Activated T-helper 17 cell treated with anti-CD3 and anti-CD28 coated beads, Interleukin-2, amount 50 U/mL, for 72 hours (primary cell): ENCODE measurements at regions not wholly inside any gene's neighbourhood (a gene's known extent, or its start where the extent isn't known, plus 50 kb on each side); places are given as distances from the start of the nearest gene placed in this dataset.
"Not testable (repeated sequence)": the region's sequence is repeated elsewhere in the genome, so short reads cannot be mapped to it uniquely, and the experiment has no call there.

Experiments used
- ATAC-seq: fragments of 150-1000 bp; cut with Tn5 transposase; replicated peaks from 2 replicates; pipeline ENCODE4 v1.10.0; 2021; ENCODE audit warnings: mild to moderate bottlenecking, moderate library complexity
- H3K27ac Mint-ChIP-seq: one replicate; pipeline ENCODE4 v1.8.0; 2022; ENCODE audit warnings: mixed read lengths
- H3K27me3 Mint-ChIP-seq: one replicate; pipeline ENCODE4 v1.8.0; 2022; ENCODE audit warnings: mixed read lengths
- H3K36me3 Mint-ChIP-seq: one replicate; pipeline ENCODE4 v1.8.0; 2022; ENCODE audit warnings: low read depth, mild to moderate bottlenecking, mixed read lengths
- H3K4me1 Mint-ChIP-seq: one replicate; pipeline ENCODE4 v1.8.0; 2022; ENCODE audit warnings: mixed read lengths
- H3K4me3 Mint-ChIP-seq: one replicate; pipeline ENCODE4 v1.8.0; 2022; ENCODE audit warnings: mild to moderate bottlenecking, mixed read lengths
- H3K9me3 Mint-ChIP-seq: one replicate; pipeline ENCODE4 v1.8.0; 2022; ENCODE audit warnings: mixed read lengths

DNA sequence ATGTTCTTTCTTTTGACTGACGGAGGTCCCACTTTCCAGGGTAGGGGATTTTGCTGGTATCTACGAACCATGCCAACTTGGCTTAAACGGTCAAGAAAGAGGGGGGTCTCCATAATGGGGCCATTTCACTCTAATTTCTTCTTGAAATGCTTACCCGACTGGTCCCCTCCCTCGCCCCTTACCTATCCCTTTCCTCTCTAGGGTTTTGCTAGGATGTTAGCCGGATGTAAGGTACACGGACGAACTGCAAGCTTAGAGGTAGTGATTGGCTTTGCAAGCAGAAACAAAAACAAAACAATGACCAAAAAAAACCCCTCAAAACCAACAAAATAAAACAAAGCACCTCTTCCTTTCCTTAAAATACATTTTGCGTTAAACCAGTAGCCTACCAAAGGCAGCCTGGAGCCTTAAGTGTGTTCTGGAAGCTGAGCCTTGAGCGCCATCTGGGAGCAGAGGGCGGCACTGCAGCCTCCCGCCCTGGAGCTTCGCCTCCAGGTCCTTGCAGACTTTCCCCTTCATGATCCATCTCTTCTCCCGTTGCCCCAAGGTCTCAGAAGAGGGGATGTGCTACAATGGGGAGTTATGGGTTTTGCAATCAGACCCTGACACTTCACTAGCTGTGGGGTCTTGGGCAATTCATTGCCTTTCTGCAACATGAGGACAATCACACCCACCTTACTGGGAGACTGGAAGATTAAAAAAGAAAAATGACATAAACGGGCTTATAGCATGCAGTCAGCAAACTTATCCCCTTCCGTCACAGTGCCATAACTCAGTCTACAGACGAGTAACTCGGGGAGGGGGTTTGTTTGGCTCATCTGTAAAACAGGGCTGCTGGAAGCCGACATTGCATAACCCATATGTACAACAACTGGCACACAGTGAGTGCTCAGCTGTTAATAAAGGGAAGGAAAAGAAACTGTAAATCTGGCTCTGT lies 125.9 kb upstream of the RRN3 start:
- not testable (repeated sequence) for H3K27me3 Mint-ChIP-seq, H3K4me1 Mint-ChIP-seq, H3K9me3 Mint-ChIP-seq, H3K27ac Mint-ChIP-seq, H3K36me3 Mint-ChIP-seq, H3K4me3 Mint-ChIP-seq
- peak; percentile 66 for ATAC-seq

DNA sequence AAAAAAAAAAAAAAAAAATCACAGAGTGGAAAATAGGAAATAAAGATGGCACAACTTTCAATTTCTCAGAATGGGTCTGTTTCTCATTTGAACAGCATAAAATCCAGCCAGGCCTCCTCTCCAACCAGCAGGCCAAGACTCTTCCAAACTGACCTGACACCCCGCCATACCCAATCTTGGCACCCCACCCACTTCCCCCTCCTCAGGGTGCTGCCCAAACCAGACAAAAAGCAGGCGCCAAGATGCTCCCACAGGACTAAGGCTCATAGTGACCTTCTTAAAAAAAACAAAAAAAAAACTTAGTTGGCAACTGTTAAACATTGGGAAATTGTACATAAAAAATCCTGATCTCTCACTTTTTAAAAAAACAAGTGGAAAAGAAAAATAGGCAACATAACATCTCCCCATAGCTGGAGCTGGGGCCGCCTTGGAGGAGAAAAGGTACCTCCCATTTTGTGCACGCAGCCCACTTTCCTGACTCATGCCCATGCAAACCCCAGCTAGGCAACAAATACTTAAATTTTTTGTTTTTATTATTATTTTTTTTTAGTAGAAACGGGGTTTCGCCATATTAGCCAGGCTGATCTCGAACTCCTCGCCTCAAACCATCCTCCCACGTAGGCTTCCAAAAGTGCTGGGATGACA lies 124.9 kb upstream of the RRN3 start:
- not testable (repeated sequence) for H3K36me3 Mint-ChIP-seq, H3K4me1 Mint-ChIP-seq, ATAC-seq, H3K27me3 Mint-ChIP-seq, H3K9me3 Mint-ChIP-seq, H3K27ac Mint-ChIP-seq, H3K4me3 Mint-ChIP-seq

DNA sequence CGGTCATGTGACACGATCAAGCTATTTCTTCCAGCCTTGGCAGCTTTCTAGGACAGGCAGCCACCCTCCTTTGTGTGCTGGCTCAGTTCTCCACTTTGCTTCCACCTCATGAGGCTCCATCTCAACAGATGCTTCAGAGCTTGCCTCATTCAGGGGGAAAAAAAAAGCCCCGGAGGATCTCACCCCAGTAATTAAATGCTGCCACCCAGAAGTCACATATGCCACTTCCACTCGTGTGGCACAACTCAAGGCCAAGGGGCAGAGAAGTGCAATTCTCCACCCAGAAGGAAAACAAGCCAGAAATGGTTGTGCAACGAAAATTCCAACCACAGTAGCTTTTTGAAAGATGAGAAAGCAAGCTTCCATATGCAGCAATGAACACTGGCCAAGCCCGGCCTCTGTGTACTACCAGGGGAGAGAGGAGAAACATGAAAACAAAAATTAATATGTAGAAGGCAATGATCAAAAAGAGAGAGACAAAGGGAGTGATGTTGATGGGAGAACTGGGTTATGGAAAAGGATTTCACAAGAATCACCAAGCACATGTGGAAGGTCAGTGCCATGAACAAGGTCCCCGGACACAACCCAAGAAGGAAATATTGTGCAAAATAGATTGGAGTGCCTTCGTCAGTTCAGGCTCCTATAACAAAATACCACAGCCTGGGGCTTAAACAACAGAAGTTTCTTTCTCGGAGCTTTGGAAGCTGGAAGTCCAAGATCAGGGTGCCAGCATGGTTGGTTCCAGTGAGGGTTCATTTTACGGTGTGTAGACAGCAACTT lies 113.3 kb upstream of the RRN3 start:
- H3K36me3 Mint-ChIP-seq, H3K4me3 Mint-ChIP-seq, H3K27me3 Mint-ChIP-seq, ATAC-seq, H3K27ac Mint-ChIP-seq, H3K9me3 Mint-ChIP-seq, H3K4me1 Mint-ChIP-seq: not testable (repeated sequence)

DNA sequence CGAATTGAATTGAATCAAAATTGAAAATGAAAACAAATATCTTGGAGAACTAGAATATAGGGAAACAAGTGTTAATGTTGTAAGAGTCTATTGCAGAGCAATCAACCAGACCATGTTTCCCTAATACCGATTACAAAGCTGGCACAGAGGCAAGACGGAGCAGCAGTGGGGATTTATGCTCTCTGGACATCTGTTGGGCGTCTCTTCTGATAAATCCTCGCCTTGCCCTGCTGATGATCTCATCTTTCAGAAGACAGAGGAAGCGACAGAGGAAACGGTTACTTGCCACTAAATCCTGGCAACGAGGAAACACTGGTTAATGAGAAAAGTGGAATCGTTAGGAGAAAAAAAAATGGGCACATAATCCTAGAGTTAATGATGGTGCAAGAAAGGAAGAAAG lies 112.4 kb upstream of the RRN3 start:
- not testable (repeated sequence) for ATAC-seq, H3K4me3 Mint-ChIP-seq, H3K27me3 Mint-ChIP-seq

DNA sequence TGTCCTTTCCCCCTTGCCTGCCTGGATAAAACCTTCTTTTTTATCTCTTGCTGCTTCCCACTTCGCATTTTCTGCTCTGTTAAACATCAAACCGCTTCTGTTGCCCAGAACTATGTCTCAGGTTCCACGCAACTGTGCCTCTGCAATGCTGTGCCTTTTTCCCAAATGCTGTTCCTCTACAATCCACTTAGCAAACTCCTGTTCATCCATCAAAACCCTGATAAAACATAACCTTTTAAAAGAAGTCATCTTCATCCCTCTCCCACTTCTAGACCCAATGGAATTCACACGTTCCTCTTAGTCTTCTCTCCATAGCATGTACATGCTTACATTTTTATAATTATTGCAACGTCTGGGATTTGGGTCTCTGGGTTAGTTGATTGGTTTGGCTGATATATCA lies 111.9 kb upstream of the RRN3 start:
- H3K9me3 Mint-ChIP-seq, ATAC-seq, H3K27ac Mint-ChIP-seq, H3K36me3 Mint-ChIP-seq, H3K4me1 Mint-ChIP-seq, H3K4me3 Mint-ChIP-seq, H3K27me3 Mint-ChIP-seq: not testable (repeated sequence)

More for the DNA sequence above, 112.4 kb upstream of the RRN3 start:
- H3K27ac Mint-ChIP-seq, H3K4me1 Mint-ChIP-seq, H3K9me3 Mint-ChIP-seq, H3K36me3 Mint-ChIP-seq: not testable (repeated sequence)

DNA sequence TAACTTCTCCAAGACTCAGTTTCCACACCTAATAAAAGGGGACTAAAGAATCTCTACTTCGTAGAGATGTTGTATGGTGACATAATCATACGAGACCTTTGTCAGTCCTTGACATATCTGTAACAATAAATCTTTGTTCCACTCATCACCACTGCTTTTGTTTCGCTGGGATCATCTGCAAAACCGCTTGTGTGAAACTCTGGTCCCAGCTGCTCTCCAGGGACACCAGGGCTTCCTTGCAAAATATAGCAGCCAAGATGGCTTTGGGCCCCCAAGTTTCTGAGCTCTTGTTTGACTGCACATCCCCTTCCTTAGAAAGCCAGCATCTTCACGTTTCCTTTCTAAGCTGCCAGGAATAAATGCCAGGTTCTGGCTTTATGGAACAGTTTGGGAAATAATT lies 110.5 kb upstream of the RRN3 start:
- not testable (repeated sequence) for ATAC-seq, H3K27me3 Mint-ChIP-seq, H3K4me1 Mint-ChIP-seq, H3K9me3 Mint-ChIP-seq, H3K4me3 Mint-ChIP-seq, H3K36me3 Mint-ChIP-seq, H3K27ac Mint-ChIP-seq

DNA sequence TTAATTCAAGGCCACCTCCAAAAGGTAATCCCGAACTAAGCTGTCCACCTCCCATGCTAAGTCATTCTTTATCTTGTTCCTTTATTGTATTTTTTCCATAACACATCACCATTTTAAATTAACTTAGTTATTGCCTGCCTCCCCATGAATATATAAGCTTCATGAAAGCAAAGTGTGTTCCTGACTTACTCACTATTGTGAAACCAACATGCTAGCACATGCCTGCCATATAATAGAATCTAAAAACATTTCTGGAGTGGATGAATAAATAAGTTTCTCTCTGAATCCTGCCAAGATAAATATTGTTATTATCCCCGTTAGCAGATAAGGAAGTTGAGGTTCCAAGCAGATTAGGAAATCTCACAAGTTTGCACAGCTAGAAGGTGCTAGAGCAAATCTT lies 98.7 kb upstream of the RRN3 start:
- H3K9me3 Mint-ChIP-seq, ATAC-seq, H3K27ac Mint-ChIP-seq, H3K36me3 Mint-ChIP-seq, H3K27me3 Mint-ChIP-seq, H3K4me3 Mint-ChIP-seq, H3K4me1 Mint-ChIP-seq: not testable (repeated sequence)

DNA sequence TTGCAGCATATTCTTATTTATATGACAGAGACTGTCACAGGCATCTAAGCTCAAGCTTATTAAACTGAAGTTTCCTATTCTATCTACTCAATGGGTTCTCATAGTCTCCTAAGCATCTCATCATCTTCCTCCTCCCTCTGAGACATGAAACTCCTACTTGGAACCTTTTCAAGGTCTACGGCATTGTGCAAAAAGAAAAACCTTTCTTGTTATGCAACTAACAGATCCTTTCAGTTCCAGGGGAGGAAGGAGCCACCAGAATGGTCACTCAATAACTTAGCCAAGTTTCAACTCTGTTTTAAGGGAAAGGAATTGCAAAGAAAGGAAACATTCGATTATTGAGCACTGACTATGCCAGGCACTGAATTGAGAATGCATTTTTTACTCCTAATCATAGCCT lies 98.1 kb upstream of the RRN3 start:
- H3K36me3 Mint-ChIP-seq, ATAC-seq, H3K4me1 Mint-ChIP-seq, H3K27me3 Mint-ChIP-seq, H3K4me3 Mint-ChIP-seq, H3K9me3 Mint-ChIP-seq, H3K27ac Mint-ChIP-seq: not testable (repeated sequence)

DNA sequence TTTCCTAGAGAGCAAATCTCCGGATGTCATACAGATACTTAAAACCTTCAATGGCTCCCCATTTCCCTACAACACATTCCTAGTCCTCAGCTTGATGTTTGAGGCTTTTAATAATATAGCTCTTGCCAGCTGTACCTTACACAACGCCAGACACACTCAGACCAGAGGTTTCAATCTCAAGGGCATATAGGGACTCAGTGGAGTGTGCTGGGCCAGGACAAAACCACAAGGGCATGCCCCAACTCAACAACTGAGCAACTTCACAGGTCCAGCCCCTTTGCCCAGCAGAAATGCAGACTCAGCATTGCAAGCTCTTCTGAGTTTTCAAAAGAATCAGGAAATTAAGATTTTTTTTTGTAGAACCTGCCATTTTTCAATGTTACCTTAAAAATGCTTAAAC lies 95.4 kb upstream of the RRN3 start:
- H3K27me3 Mint-ChIP-seq, H3K27ac Mint-ChIP-seq: not testable (repeated sequence)

More for the DNA sequence above, 95.4 kb upstream of the RRN3 start:
- not testable (repeated sequence) for H3K9me3 Mint-ChIP-seq, H3K4me1 Mint-ChIP-seq, ATAC-seq, H3K4me3 Mint-ChIP-seq, H3K36me3 Mint-ChIP-seq
